Stomach (tissue), 8 donors: ENCODE measurements at regions not wholly inside any gene's neighbourhood (a gene's known extent, or its start where the extent isn't known, plus 50 kb on each side); places are given as distances from the start of the nearest gene placed in this dataset.

Source experiments
- DNase-seq, 2 donors: peaks; one replicate each; pipeline versions ENCODE4 v3.0.0 to v3.0.0-alpha.2; 2013 to 2019
- H3K27ac ChIP-seq, 5 donors: fragments of 200-600 bp in 4 of 5; sonication (generic) in 4 of 5; one replicate each; pipeline ENCODE4 v1.5.1; 2013 to 2019; ENCODE audit warnings: mild to moderate bottlenecking in 1 of 5, moderate library complexity in 1 of 5
- H3K27me3 ChIP-seq, 3 donors: fragments of 200-600 bp; sonication (generic); one replicate each; pipeline ENCODE4 v1.5.1; 2017 to 2019; ENCODE audit warnings: mixed run types in 1 of 3
- H3K36me3 ChIP-seq, 4 donors: fragments of 200-600 bp; sonication (generic); 1 replicate in 3 of 4; 2 replicates in 1 of 4; pipeline ENCODE4 v1.5.1; 2016 to 2019
- H3K4me1 ChIP-seq, 4 donors: fragments of 200-600 bp; sonication (generic); one replicate each; pipeline ENCODE4 v1.5.1; 2016 to 2019
- H3K4me3 ChIP-seq, 4 donors: fragments of 200-600 bp; sonication (generic) in 3 of 4; one replicate each; pipeline ENCODE4 v1.5.1; 2016 to 2019; ENCODE audit warnings: mild to moderate bottlenecking in 1 of 4
- H3K9me3 ChIP-seq, 4 donors: fragments of 200-600 bp; sonication (generic); one replicate each; pipeline ENCODE4 v1.5.1; 2016 to 2019
- EP300 ChIP-seq: sonication (generic); formaldehyde crosslinking; IDR thresholded peaks from one replicate; pipeline ENCODE4 v1.6.1; 2017; ENCODE audit warnings: antibody characterized with exemption
- POLR2A ChIP-seq, 4 donors: fragments of 450-650 bp; IDR thresholded peaks; one replicate each; pipeline ENCODE4 v1.6.1; 2016; ENCODE audit warnings: antibody characterized with exemption in 4 of 4, control low read depth in 2 of 4, mild to moderate bottlenecking in 1 of 4, moderate library complexity in 1 of 4
- POLR2AphosphoS5 ChIP-seq, 3 donors: sonication (generic); formaldehyde crosslinking; IDR thresholded peaks; one replicate each; pipeline ENCODE4 v1.6.1; 2016; ENCODE audit warnings: antibody characterized with exemption in 3 of 3
- WGBS, 5 donors: extraction: QIAGEN DNeasy Blood & Tissue Kit in 3 of 5; methylation state at CpG; one replicate each; pipeline versions ENCODE4 v1.1.5 to v1.1.7; 2013 to 2018; 5-methylcytosine and 5-hydroxymethylcytosine counted together
- intact Hi-C: fragments of 100-400 bp; cut with DNase I; formaldehyde crosslinking; loops from one replicate; pipeline ENCODE4 v1.15.1; 2023; ENCODE audit warnings: low total_unique reads
- TF ChIP-seq, protein P1 (sequence below), 7 experiments: fragments of 450-650 bp in 4 of 7; fragments of 200-600 bp in 3 of 7; sonication (generic) in 3 of 7; IDR thresholded peaks; one replicate each; pipeline ENCODE4 v1.5.1; 2016 to 2019; ENCODE audit warnings: antibody characterized with exemption in 7 of 7, control low read depth in 2 of 7, mild to moderate bottlenecking in 1 of 7
- donor health status: healthy with polysubstance abuse.
- donor health status: Bipolar disorder and iron deficiency.
- donor health status: healthy.

DNA sequence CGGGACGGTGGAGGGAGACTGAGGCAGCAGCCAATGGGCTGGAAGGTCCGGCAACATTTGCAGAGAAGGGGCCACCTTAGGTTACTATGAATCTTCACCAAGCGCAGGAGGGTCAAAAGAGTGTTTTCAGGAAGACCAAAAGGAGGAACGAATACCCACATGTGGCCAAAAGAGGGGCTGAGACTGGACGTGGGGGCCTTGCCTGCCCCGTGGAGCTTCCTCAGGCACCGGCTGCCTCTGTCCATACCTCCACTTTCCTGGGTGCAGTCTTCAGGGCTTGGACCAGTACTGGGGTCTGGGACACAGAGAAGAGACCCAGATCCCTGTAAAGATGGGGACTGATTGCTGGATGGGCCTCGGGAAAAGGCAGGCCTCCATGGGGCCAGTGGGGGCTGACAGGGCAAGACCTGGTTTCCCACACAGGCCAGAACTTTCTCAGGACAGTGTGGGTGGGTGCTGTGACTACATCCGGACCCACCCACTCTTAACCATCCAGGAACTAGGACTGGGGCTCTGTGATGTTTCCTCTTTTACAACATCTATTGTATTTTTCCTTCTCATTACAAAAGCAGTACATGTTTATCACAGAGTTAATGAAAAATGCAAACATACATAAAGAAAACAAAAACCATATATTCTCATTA lies 294.7 kb downstream of the ZSWIM6 start:
- peaks cover 14 to 40% (median 27%) of the 10 kb centered on the region in 4 donors for H3K4me1 ChIP-seq
- no peak for TF ChIP-seq POLR2AphosphoS5 (IDR thresholded peaks at IDR 0.05)
- TF ChIP-seq EP300 = no peak
- TF ChIP-seq POLR2A (IDR thresholded peaks at IDR 0.05) = no peak
- TF ChIP-seq, protein P1, sequence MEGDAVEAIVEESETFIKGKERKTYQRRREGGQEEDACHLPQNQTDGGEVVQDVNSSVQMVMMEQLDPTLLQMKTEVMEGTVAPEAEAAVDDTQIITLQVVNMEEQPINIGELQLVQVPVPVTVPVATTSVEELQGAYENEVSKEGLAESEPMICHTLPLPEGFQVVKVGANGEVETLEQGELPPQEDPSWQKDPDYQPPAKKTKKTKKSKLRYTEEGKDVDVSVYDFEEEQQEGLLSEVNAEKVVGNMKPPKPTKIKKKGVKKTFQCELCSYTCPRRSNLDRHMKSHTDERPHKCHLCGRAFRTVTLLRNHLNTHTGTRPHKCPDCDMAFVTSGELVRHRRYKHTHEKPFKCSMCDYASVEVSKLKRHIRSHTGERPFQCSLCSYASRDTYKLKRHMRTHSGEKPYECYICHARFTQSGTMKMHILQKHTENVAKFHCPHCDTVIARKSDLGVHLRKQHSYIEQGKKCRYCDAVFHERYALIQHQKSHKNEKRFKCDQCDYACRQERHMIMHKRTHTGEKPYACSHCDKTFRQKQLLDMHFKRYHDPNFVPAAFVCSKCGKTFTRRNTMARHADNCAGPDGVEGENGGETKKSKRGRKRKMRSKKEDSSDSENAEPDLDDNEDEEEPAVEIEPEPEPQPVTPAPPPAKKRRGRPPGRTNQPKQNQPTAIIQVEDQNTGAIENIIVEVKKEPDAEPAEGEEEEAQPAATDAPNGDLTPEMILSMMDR (IDR thresholded peaks at IDR 0.05) = no peak
- H3K27ac ChIP-seq = peak overlapping the region in 4 of 5 donors; percentile 72 to 90 (median 84)
- peak overlapping the region; percentile 50 to 58 (median 55) for H3K4me3 ChIP-seq
- intact Hi-C loops = no loop called here
- WGBS, 5 donors = 44 to 80% (median 64%) methylated on average over 8 to 10 of the region's 10 CpGs
- H3K27me3 ChIP-seq = no peaks in the 10 kb centered on the region
- no peaks in the 10 kb centered on the region for H3K36me3 ChIP-seq
- DNase-seq = no peak
- H3K9me3 ChIP-seq = no peaks in the 10 kb centered on the region

DNA sequence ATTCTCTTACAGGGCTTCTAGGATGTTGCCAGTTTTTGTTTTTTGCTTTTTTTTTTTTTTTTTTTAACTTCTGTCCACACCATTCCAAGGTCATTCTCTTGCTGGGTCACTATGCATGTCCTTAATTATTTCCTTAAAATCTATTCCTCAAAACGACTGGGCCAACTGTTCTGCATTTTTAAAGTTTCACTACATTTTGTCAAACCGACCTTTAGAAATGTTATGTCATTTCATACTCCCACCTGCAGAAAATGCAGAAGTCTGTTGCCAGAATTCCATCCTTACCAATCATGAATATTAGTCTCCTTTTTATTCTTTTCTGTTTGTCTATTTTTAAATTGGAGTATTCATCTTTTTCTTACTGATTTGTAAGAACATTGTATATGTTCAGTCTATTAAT lies 295.5 kb downstream of the ZSWIM6 start:
- no peak for DNase-seq
- H3K27me3 ChIP-seq = no peaks in the 10 kb centered on the region
- H3K4me1 ChIP-seq = peaks cover 14 to 38% (median 28%) of the 10 kb centered on the region in 4 donors
- no peaks in the 10 kb centered on the region for H3K36me3 ChIP-seq
- H3K9me3 ChIP-seq = no peaks in the 10 kb centered on the region
- TF ChIP-seq, protein P1 (IDR thresholded peaks at IDR 0.05) = no peak
- TF ChIP-seq POLR2AphosphoS5 (IDR thresholded peaks at IDR 0.05) = no peak
- TF ChIP-seq EP300 = no peak
- TF ChIP-seq POLR2A (IDR thresholded peaks at IDR 0.05) = no peak
- no peak overlapping the region for H3K4me3 ChIP-seq
- intact Hi-C loops = no loop called here
- 73 to 87% (median 76%) methylated on average over 2 of the region's 2 CpGs for WGBS, 5 donors
- H3K27ac ChIP-seq = no peak overlapping the region

- intact Hi-C loops = no loop called here
- DNase-seq = no peak
- Histone ChIP-seq H3K4me3 (no peak overlapping the region), H3K27ac (peak overlapping the region in 2 of 5 donors; percentile 43 to 81), H3K9me3 (no peaks in the 10 kb centered on the region), H3K4me1 (peaks cover 3 to 23% (median 15%) of the 10 kb centered on the region in 4 donors), H3K36me3 (no peaks in the 10 kb centered on the region), H3K27me3 (no peaks in the 10 kb centered on the region)
- WGBS, 5 donors = 78 to 97% (median 95%) methylated on average over 2 of the region's 2 CpGs
- no peak for TF ChIP-seq POLR2A (IDR thresholded peaks at IDR 0.05)
- TF ChIP-seq, protein P1 (IDR thresholded peaks at IDR 0.05) = no peak
- TF ChIP-seq POLR2AphosphoS5 (IDR thresholded peaks at IDR 0.05) = no peak
- no peak for TF ChIP-seq EP300
Observed at GRCh38 chr5:61630908-61631307, 298.9 kb downstream of the ZSWIM6 start.

GRCh38 chr5:61631438-61631941 lies 299.4 kb downstream of the ZSWIM6 start:
- TF ChIP-seq, protein P1 (IDR thresholded peaks at IDR 0.05) = no peak
- no peak for TF ChIP-seq EP300
- no peak for TF ChIP-seq POLR2A (IDR thresholded peaks at IDR 0.05)
- TF ChIP-seq POLR2AphosphoS5 (IDR thresholded peaks at IDR 0.05) = peak in 1 of 3 donors; percentile 28
- 32 to 49% (median 48%) methylated on average over 11 of the region's 11 CpGs for WGBS, 5 donors
- Histone ChIP-seq H3K27ac (peak overlapping the region in 3 of 5 donors; percentile 43 to 81 (median 62)), H3K9me3 (no peaks in the 10 kb centered on the region), H3K27me3 (no peaks in the 10 kb centered on the region), H3K36me3 (no peaks in the 10 kb centered on the region), H3K4me1 (peaks cover 0 to 17% (median 9%) of the 10 kb centered on the region in 4 donors), H3K4me3 (peak overlapping the region in 1 of 4 donors; percentile 4)
- intact Hi-C loops = no loop called here
- DNase-seq = peak in 1 of 2 donors; percentile 82
